ENCODE measurements at regions not wholly inside any gene's neighbourhood (a gene's known extent, or its start where the extent isn't known, plus 50 kb on each side); places are given as distances from the start of the nearest gene placed in this dataset.

DNA sequence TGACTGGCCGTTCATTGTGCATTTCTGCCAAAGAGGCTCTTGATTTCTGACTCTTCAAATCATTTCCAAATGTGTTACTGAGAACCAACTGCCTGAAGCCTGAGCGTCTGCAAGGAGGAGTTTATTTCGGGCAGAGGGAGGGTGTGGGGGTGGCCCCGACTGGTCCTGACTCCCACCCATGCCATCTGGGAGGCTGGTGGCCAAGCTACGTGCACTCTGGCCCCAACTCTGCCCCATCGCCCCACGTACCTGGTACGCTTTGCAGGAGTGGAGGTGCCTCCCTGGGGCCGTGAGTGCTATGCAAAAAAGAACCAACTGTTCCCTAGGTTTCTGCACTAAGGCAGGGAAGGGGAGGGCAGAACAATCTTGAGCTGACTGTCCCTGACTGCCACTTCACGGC is 846.8 kb downstream of the BRD1 start:
- DNase-seq (no peak), ATAC-seq (no peak)
- Histone ChIP-seq H3K9me3 (peaks cover 0 to 4% (median 0%) of the 10 kb centered on the region in 12 donors), H3K27ac (no peak overlapping the region), H3K27me3 (peaks cover 0 to 40% (median 7%) of the 10 kb centered on the region in 9 donors), H3K4me3 (no peak overlapping the region), H3K36me3 (no peaks in the 10 kb centered on the region), H3K4me1 (no peaks in the 10 kb centered on the region)
- no peak for TF ChIP-seq POLR2A (IDR thresholded peaks at IDR 0.05)
- TF ChIP-seq, protein P1, sequence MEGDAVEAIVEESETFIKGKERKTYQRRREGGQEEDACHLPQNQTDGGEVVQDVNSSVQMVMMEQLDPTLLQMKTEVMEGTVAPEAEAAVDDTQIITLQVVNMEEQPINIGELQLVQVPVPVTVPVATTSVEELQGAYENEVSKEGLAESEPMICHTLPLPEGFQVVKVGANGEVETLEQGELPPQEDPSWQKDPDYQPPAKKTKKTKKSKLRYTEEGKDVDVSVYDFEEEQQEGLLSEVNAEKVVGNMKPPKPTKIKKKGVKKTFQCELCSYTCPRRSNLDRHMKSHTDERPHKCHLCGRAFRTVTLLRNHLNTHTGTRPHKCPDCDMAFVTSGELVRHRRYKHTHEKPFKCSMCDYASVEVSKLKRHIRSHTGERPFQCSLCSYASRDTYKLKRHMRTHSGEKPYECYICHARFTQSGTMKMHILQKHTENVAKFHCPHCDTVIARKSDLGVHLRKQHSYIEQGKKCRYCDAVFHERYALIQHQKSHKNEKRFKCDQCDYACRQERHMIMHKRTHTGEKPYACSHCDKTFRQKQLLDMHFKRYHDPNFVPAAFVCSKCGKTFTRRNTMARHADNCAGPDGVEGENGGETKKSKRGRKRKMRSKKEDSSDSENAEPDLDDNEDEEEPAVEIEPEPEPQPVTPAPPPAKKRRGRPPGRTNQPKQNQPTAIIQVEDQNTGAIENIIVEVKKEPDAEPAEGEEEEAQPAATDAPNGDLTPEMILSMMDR (IDR thresholded peaks at IDR 0.05): no peak
- intact Hi-C loops (cut with DNase I): no loop called here
- 58 to 67% (median 62%) methylated on average over 9 to 10 of the region's 10 CpGs for WGBS, 4 donors

DNA sequence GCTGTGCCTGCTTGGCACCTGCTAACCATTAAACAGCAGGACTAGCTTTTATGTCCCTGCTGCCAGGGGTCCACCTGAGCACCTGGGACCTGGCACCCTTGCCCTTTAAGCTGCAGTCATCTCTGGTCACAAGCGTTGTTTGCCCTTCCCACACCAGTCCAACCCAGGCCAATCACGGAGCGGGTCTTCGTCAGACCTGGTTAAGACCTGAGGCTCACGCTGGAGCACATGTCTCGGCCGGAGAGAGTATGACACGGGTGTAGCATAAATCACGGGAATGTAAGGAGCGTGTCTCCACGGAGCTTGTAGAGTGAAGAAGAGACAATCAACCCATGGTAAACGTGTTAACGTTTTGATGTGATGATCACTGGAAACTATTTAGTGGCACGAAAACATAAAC is 847.3 kb downstream of the BRD1 start:
- ATAC-seq: no peak
- no peak for TF ChIP-seq POLR2A (IDR thresholded peaks at IDR 0.05)
- TF ChIP-seq, protein P1 (IDR thresholded peaks at IDR 0.05): no peak
- Histone ChIP-seq H3K27ac (no peak overlapping the region), H3K4me1 (no peaks in the 10 kb centered on the region), H3K27me3 (peaks cover 0 to 40% (median 7%) of the 10 kb centered on the region in 9 donors), H3K36me3 (no peaks in the 10 kb centered on the region), H3K4me3 (no peak overlapping the region), H3K9me3 (peaks cover 0 to 4% (median 0%) of the 10 kb centered on the region in 12 donors)
- no peak for DNase-seq
- 84 to 89% (median 85%) methylated on average over 14 of the region's 14 CpGs for WGBS, 4 donors
- intact Hi-C loops (cut with DNase I): no loop called here

DNA sequence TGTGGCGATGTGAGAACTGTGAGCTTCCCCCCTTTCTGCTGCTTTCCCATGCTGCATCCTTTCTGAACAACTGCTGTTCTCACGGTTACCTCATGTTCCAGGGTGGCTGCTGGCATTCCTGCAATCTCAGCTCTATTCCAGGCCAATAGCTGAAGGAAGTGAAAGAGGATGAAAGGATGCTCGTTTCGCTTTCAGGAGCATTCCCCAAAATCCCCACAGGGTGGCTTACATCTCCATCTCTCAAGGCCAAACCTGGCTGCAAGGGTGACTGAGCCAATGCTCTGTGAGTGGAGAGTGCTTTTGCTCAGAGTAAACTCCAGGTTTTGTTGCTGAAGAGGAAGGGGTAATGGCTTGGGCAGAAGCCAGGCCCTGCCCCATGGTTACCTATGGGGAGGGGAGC is 848.2 kb downstream of the BRD1 start:
- TF ChIP-seq POLR2A (IDR thresholded peaks at IDR 0.05): no peak
- TF ChIP-seq, protein P1 (IDR thresholded peaks at IDR 0.05): no peak
- H3K27ac ChIP-seq: no peak overlapping the region
- ATAC-seq (no peak), DNase-seq (no peak)
- H3K27me3 ChIP-seq: peaks cover 0 to 41% (median 7%) of the 10 kb centered on the region in 9 donors
- intact Hi-C loops (cut with DNase I): no loop called here
- no peaks in the 10 kb centered on the region for H3K4me1 ChIP-seq
- H3K4me3 ChIP-seq: no peak overlapping the region
- peaks cover 0 to 4% (median 0%) of the 10 kb centered on the region in 12 donors for H3K9me3 ChIP-seq
- no peaks in the 10 kb centered on the region for H3K36me3 ChIP-seq
- 27 to 54% (median 46%) methylated on average over 4 of the region's 4 CpGs for WGBS, 4 donors

DNA sequence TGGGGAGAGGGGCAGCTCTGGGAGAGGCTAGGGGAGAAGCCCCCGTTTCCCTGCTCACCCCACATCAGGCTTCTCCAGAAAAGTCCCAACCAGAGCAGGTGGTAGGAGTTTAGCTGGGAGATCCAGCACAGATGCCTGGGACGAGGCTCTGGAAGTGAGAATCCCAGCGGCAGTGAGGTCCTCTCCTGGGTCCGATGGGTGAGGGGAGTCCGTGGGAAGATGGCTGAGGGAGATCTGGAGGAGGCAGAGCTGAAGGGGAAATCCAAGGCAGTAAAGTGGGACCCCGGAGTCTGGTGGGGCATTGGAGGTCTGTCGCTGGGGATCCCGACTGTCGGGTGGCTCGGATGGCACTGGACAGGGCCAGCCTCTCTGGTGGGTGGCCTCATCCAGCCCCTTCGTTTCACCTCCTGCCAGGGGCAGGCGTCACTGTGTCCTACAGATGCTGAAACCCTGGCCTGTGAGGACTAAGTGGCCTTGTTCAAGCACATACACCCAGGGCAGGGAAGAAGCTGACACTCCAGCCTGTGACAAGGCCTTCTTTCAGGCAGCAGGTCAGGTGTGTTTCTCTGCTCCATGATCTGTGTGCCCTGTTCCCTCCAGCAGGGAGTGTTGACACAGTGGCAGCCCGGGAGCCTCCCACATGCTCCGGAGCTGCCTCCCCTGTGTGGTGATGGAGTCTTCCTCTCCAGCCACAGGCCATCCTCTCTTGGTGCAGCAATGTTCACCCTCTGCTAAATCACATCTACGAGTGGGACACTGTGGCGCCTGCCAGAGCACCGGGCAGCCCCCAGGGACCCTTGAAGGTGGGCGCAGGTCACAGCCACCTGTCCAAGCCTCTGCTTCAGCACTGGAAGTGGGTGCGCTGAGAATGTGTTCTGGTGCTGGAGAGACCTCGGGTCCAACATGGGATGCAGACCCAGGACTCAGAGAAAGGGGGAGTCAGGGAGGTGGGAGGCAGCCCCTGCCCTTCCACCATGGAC is 850.8 kb downstream of the BRD1 start:
- Histone ChIP-seq H3K36me3 (no peaks in the 10 kb centered on the region), H3K27me3 (peaks cover 0 to 34% (median 1%) of the 10 kb centered on the region in 9 donors), H3K9me3 (peaks cover 0 to 4% (median 0%) of the 10 kb centered on the region in 12 donors), H3K4me1 (no peaks in the 10 kb centered on the region), H3K27ac (no peak overlapping the region), H3K4me3 (no peak overlapping the region)
- TF ChIP-seq POLR2A (IDR thresholded peaks at IDR 0.05): no peak
- TF ChIP-seq, protein P1 (IDR thresholded peaks at IDR 0.05): no peak
- WGBS, 4 donors: 78 to 79% (median 79%) methylated on average over 15 to 20 of the region's 20 CpGs
- intact Hi-C loops (cut with DNase I): no loop called here
- ATAC-seq (no peak), DNase-seq (no peak)

All from heart left ventricle (tissue), 16 donors.